Loucy (cell line): ENCODE measurements at regions not wholly inside any gene's neighbourhood (a gene's known extent, or its start where the extent isn't known, plus 50 kb on each side); places are given as distances from the start of the nearest gene placed in this dataset.

Source experiments
- H2AFZ ChIP-seq: fragments of 200-600 bp; sonication (generic); 2 replicates; pipeline ENCODE4 v1.6.0; 2016; ENCODE audit warnings: antibody characterized with exemption, mild to moderate bottlenecking, low read length, moderate library complexity
- H3F3A ChIP-seq: fragments of 200-600 bp; 2 replicates; pipeline ENCODE4 v1.6.0; 2016; ENCODE audit warnings: antibody characterized with exemption, low read depth, mild to moderate bottlenecking
- H3K27me3 ChIP-seq: fragments of 200-600 bp; sonication (generic); 2 replicates; pipeline ENCODE4 v1.6.1; 2014; ENCODE audit warnings: low read length, mild to moderate bottlenecking; ENCODE audit not compliant: insufficient read depth, poor library complexity, severe bottlenecking
- H3K36me3 ChIP-seq: fragments of 200-600 bp; sonication (generic); 2 replicates; pipeline ENCODE4 v1.6.1; 2016; ENCODE audit warnings: low read length; ENCODE audit not compliant: insufficient read depth
- H3K4me1 ChIP-seq: fragments of 200-600 bp; sonication (generic); 2 replicates; pipeline ENCODE4 v1.5.1; 2014; ENCODE audit warnings: low read length, mild to moderate bottlenecking; ENCODE audit not compliant: insufficient read depth, poor library complexity, severe bottlenecking
- H3K4me2 ChIP-seq: fragments of 200-600 bp; sonication (generic); 2 replicates; pipeline ENCODE4 v1.6.0; 2014; ENCODE audit warnings: antibody characterized with exemption, low read length, low read depth, mild to moderate bottlenecking; ENCODE audit not compliant: poor library complexity, severe bottlenecking
- H3K4me3 ChIP-seq: fragments of 200-600 bp; sonication (generic); 2 replicates; pipeline ENCODE4 v1.5.1; 2014; ENCODE audit warnings: low read length, mild to moderate bottlenecking, mixed read lengths; ENCODE audit not compliant: poor library complexity, severe bottlenecking
- H3K79me2 ChIP-seq: fragments of 200-600 bp; sonication (generic); 2 replicates; pipeline ENCODE4 v1.6.1; 2014; ENCODE audit warnings: low read length; ENCODE audit not compliant: insufficient read depth
- H3K9ac ChIP-seq: fragments of 200-600 bp; sonication (generic); 2 replicates; pipeline ENCODE4 v1.6.0; 2014; ENCODE audit warnings: mild to moderate bottlenecking, low read depth, low read length, moderate library complexity; ENCODE audit not compliant: poor library complexity, severe bottlenecking
- H3K9me2 ChIP-seq: fragments of 200-600 bp; sonication (generic); replicated peaks from 2 replicates; pipeline ENCODE4 v1.6.1; 2016; ENCODE audit warnings: low read depth, low read length, mixed read lengths
- H3K9me3 ChIP-seq: fragments of 200-600 bp; sonication (generic); 2 replicates; pipeline ENCODE4 v1.6.1; 2014; ENCODE audit warnings: mild to moderate bottlenecking, antibody characterized with exemption, low read length, low read depth; ENCODE audit not compliant: insufficient read depth
- H4K20me1 ChIP-seq: fragments of 200-600 bp; sonication (generic); 2 replicates; pipeline ENCODE4 v1.6.0; 2014; ENCODE audit warnings: antibody characterized with exemption, low read length, mild to moderate bottlenecking; ENCODE audit not compliant: insufficient read depth, poor library complexity, severe bottlenecking
- EZH2phosphoT487 ChIP-seq: fragments of 200-600 bp; IDR thresholded peaks from 2 replicates; pipeline ENCODE4 v1.6.1; 2018; ENCODE audit warnings: antibody characterized with exemption, mild to moderate bottlenecking, moderate library complexity, borderline replicate concordance
- TF ChIP-seq, protein P1 (sequence below): fragments of 200-600 bp; sonication (generic); conservative IDR thresholded peaks from 2 replicates; pipeline ENCODE4 v1.5.1; 2014; ENCODE audit warnings: mild to moderate bottlenecking, antibody characterized with exemption, low read length

DNA sequence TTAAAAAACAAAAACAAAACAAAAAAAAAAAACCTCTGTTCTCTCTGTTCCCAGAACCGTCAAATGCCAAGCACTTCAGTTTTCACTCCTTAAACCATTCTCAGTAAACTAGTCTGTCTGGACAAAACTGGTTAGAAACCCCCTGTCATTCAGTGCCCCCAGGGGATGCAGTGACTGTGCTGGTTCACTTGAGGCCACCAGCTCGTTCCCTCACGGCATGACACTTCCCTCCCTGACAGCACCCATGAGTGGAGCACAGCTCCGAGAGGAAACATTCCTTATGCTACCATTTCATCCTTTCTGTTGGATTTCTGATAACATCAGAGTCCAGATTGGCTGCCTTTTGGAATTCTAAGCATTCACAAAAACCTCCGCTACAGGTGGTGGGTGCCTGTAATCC lies 244.0 kb upstream of the TPM1 start:
- no peaks in the 10 kb centered on the region for H3K9me2 ChIP-seq

DNA sequence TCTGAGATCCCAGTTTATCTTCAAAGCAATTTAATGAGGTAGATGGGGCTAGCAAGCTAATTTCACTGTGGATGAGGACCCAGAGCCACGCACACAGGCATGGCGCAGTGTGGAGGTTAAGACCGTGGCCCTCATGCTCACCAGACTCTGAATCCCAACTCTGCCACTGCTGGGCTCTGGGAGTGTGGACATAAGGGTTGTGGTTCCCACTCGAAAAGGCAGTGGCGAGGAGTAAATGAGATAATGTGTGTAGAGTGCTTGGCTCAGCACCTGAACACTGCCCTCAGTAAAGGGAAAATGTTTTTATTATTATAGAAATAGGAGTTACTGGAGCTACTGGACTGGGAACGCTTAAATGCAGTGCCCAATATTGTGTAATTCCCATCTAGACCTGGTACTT lies 243.5 kb upstream of the TPM1 start:
- H3F3A ChIP-seq, result no peaks in the 10 kb centered on the region
- no peak overlapping the region for H3K9ac ChIP-seq
- TF ChIP-seq, protein P1, sequence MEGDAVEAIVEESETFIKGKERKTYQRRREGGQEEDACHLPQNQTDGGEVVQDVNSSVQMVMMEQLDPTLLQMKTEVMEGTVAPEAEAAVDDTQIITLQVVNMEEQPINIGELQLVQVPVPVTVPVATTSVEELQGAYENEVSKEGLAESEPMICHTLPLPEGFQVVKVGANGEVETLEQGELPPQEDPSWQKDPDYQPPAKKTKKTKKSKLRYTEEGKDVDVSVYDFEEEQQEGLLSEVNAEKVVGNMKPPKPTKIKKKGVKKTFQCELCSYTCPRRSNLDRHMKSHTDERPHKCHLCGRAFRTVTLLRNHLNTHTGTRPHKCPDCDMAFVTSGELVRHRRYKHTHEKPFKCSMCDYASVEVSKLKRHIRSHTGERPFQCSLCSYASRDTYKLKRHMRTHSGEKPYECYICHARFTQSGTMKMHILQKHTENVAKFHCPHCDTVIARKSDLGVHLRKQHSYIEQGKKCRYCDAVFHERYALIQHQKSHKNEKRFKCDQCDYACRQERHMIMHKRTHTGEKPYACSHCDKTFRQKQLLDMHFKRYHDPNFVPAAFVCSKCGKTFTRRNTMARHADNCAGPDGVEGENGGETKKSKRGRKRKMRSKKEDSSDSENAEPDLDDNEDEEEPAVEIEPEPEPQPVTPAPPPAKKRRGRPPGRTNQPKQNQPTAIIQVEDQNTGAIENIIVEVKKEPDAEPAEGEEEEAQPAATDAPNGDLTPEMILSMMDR, result no peak
- no peak for TF ChIP-seq EZH2phosphoT487
- no peaks in the 10 kb centered on the region for H3K4me1 ChIP-seq
- H4K20me1 ChIP-seq, result no peaks in the 10 kb centered on the region
- H3K4me3 ChIP-seq, result no peak overlapping the region
- no peaks in the 10 kb centered on the region for H3K9me3 ChIP-seq
- no peak overlapping the region for H3K4me2 ChIP-seq
- no peaks in the 10 kb centered on the region for H3K36me3 ChIP-seq
- H3K9me2 ChIP-seq, result no peaks in the 10 kb centered on the region
- no peak overlapping the region for H2AFZ ChIP-seq
- H3K27me3 ChIP-seq, result no peaks in the 10 kb centered on the region
- H3K79me2 ChIP-seq, result no peaks in the 10 kb centered on the region

More for the DNA sequence above, 244.0 kb upstream of the TPM1 start:
- H3K27me3 ChIP-seq, result no peaks in the 10 kb centered on the region
- H3K9ac ChIP-seq, result no peak overlapping the region
- no peaks in the 10 kb centered on the region for H3F3A ChIP-seq
- no peaks in the 10 kb centered on the region for H3K9me3 ChIP-seq
- no peaks in the 10 kb centered on the region for H3K36me3 ChIP-seq
- H3K4me2 ChIP-seq, result no peak overlapping the region
- H4K20me1 ChIP-seq, result no peaks in the 10 kb centered on the region
- TF ChIP-seq EZH2phosphoT487, result no peak
- H3K79me2 ChIP-seq, result no peaks in the 10 kb centered on the region
- no peak overlapping the region for H3K4me3 ChIP-seq
- H2AFZ ChIP-seq, result no peak overlapping the region
- no peaks in the 10 kb centered on the region for H3K4me1 ChIP-seq

- H3K27me3 ChIP-seq, result no peaks in the 10 kb centered on the region
- no peaks in the 10 kb centered on the region for H3K36me3 ChIP-seq
- no peak overlapping the region for H3K4me3 ChIP-seq
- no peak overlapping the region for H2AFZ ChIP-seq
- no peaks in the 10 kb centered on the region for H4K20me1 ChIP-seq
- no peak overlapping the region for H3K4me2 ChIP-seq
- no peaks in the 10 kb centered on the region for H3F3A ChIP-seq
- TF ChIP-seq, protein P1, result no peak
- TF ChIP-seq EZH2phosphoT487, result no peak
- H3K4me1 ChIP-seq, result no peaks in the 10 kb centered on the region
- no peaks in the 10 kb centered on the region for H3K9me3 ChIP-seq
- no peaks in the 10 kb centered on the region for H3K9me2 ChIP-seq
- no peak overlapping the region for H3K9ac ChIP-seq
- H3K79me2 ChIP-seq, result no peaks in the 10 kb centered on the region
Observed at GRCh38 chr15:62799919-62800318, 242.6 kb upstream of the TPM1 start.

- no peak overlapping the region for H3K9ac ChIP-seq
- H3K4me2 ChIP-seq, result no peak overlapping the region
- no peaks in the 10 kb centered on the region for H3K9me2 ChIP-seq
- no peaks in the 10 kb centered on the region for H3F3A ChIP-seq
- H4K20me1 ChIP-seq, result no peaks in the 10 kb centered on the region
- TF ChIP-seq, protein P1, result no peak
- no peak for TF ChIP-seq EZH2phosphoT487
- H3K9me3 ChIP-seq, result no peaks in the 10 kb centered on the region
- no peak overlapping the region for H3K4me3 ChIP-seq
- H2AFZ ChIP-seq, result no peak overlapping the region
- H3K79me2 ChIP-seq, result no peaks in the 10 kb centered on the region
- no peaks in the 10 kb centered on the region for H3K36me3 ChIP-seq
- H3K4me1 ChIP-seq, result no peaks in the 10 kb centered on the region
- no peaks in the 10 kb centered on the region for H3K27me3 ChIP-seq
Observed at GRCh38 chr15:62802612-62803011, 239.9 kb upstream of the TPM1 start.
